Calu3 (cell line): ENCODE measurements at regions not wholly inside any gene's neighbourhood (a gene's known extent, or its start where the extent isn't known, plus 50 kb on each side); places are given as distances from the start of the nearest gene placed in this dataset.

Source experiments
- BruUV-seq: library from RNA; stranded (reverse); fragments of 400-500 nt; replicated peaks from 2 replicates; lab custom pipeline; 2021; lab: Mats Ljungman, UMichigan
- CTCF ChIA-PET: fragments of 300-600 bp; sonication (Branson Sonifier 250); formaldehyde crosslinking; loops from one replicate; lab custom pipeline; 2022; ENCODE audit warnings: antibody characterized with exemption; lab: Charles Lee
- DNase-seq: peaks from one replicate; pipeline ENCODE4 v3.0.0; 2022
- H3K27ac Mint-ChIP-seq: one replicate; pipeline ENCODE4 v1.8.0; 2022; ENCODE audit warnings: mixed read lengths; ENCODE audit not compliant: unreplicated experiment
- H3K27me3 Mint-ChIP-seq: one replicate; pipeline ENCODE4 v1.8.0; 2022; ENCODE audit warnings: mixed read lengths; ENCODE audit not compliant: unreplicated experiment
- H3K36me3 Mint-ChIP-seq: one replicate; pipeline ENCODE4 v1.8.0; 2022; ENCODE audit warnings: mild to moderate bottlenecking, moderate library complexity, mixed read lengths; ENCODE audit not compliant: insufficient read depth, unreplicated experiment
- H3K4me1 Mint-ChIP-seq: one replicate; pipeline ENCODE4 v1.8.0; 2022; ENCODE audit warnings: mild to moderate bottlenecking, low read depth, mixed read lengths; ENCODE audit not compliant: unreplicated experiment
- H3K4me3 Mint-ChIP-seq: one replicate; pipeline ENCODE4 v1.8.0; 2022; ENCODE audit warnings: mild to moderate bottlenecking, low read depth, moderate library complexity, mixed read lengths; ENCODE audit not compliant: unreplicated experiment
- H3K9me3 Mint-ChIP-seq: one replicate; pipeline ENCODE4 v1.8.0; 2022; ENCODE audit warnings: low read depth, mixed read lengths; ENCODE audit not compliant: unreplicated experiment
- intact Hi-C: fragments of 100-400 bp; cut with micrococcal nuclease; formaldehyde crosslinking; loops from one replicate; pipeline ENCODE4 v1.10.0; 2022; ENCODE audit not compliant: unreplicated experiment
- TF ChIP-seq, protein P1 (sequence below): fragments of 200-600 bp; IDR thresholded peaks from one replicate; pipeline ENCODE4 v1.8.0; 2022; ENCODE audit warnings: antibody characterized with exemption; ENCODE audit not compliant: unreplicated experiment

DNA sequence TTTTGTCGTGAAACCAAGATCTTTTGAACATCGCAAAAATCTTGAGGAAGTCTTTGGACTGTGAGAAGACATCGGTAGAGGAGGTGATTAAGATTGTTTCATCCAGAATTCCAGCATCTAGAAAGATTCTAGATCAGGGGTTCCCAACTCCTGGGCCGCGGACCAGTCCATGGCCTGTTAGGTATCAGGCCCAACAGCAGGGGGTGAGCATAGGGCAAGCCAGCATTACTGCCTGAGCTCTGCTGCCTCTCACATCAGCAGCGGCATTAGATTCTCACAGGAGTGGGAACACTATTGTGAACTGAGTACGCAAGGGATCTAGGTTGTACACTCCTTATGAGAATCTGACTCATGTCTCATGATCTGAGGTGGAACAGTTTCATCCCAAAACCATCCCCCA, 600.6 kb upstream of the CDH11 start:
- intact Hi-C loops, result no loop called here
- DNase-seq, result no peak
- no peaks in the 10 kb centered on the region for H3K9me3 Mint-ChIP-seq
- TF ChIP-seq, protein P1, sequence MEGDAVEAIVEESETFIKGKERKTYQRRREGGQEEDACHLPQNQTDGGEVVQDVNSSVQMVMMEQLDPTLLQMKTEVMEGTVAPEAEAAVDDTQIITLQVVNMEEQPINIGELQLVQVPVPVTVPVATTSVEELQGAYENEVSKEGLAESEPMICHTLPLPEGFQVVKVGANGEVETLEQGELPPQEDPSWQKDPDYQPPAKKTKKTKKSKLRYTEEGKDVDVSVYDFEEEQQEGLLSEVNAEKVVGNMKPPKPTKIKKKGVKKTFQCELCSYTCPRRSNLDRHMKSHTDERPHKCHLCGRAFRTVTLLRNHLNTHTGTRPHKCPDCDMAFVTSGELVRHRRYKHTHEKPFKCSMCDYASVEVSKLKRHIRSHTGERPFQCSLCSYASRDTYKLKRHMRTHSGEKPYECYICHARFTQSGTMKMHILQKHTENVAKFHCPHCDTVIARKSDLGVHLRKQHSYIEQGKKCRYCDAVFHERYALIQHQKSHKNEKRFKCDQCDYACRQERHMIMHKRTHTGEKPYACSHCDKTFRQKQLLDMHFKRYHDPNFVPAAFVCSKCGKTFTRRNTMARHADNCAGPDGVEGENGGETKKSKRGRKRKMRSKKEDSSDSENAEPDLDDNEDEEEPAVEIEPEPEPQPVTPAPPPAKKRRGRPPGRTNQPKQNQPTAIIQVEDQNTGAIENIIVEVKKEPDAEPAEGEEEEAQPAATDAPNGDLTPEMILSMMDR, result no peak
- H3K4me1 Mint-ChIP-seq, result no peaks in the 10 kb centered on the region
- CTCF ChIA-PET, result no interaction called here
- H3K27ac Mint-ChIP-seq, result no peak overlapping the region
- no peaks in the 10 kb centered on the region for H3K27me3 Mint-ChIP-seq
- H3K36me3 Mint-ChIP-seq, result no peaks in the 10 kb centered on the region
- no peak overlapping the region for H3K4me3 Mint-ChIP-seq
- BruUV-seq, result no TSS peak

DNA sequence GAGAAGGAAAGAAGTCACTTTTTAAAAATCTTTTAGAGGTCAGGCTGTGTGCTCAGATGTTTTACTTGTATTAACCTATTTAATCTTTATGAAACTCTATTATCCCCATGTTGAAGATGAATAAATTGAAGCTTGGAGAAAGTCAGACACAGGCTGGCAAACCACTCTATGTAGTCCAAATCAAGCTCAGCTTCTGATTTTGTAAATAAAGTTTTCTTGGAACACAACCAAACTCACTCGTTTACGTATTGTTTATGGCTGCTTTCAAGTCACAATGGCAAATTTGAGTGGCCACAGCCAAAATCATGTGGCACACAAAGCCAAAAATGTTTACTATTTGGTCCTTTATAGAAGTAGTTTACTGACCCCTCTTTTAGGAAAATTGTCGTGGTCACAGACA, 596.0 kb upstream of the CDH11 start:
- Mint-ChIP-seq H3K4me1 (no peaks in the 10 kb centered on the region), H3K27me3 (peaks cover 13% of the 10 kb centered on the region), H3K4me3 (no peak overlapping the region), H3K9me3 (no peaks in the 10 kb centered on the region), H3K27ac (no peak overlapping the region), H3K36me3 (no peaks in the 10 kb centered on the region)
- CTCF ChIA-PET, result no interaction called here
- TF ChIP-seq, protein P1, result no peak
- intact Hi-C loops, result no loop called here
- DNase-seq, result no peak
- BruUV-seq, result no TSS peak

DNA sequence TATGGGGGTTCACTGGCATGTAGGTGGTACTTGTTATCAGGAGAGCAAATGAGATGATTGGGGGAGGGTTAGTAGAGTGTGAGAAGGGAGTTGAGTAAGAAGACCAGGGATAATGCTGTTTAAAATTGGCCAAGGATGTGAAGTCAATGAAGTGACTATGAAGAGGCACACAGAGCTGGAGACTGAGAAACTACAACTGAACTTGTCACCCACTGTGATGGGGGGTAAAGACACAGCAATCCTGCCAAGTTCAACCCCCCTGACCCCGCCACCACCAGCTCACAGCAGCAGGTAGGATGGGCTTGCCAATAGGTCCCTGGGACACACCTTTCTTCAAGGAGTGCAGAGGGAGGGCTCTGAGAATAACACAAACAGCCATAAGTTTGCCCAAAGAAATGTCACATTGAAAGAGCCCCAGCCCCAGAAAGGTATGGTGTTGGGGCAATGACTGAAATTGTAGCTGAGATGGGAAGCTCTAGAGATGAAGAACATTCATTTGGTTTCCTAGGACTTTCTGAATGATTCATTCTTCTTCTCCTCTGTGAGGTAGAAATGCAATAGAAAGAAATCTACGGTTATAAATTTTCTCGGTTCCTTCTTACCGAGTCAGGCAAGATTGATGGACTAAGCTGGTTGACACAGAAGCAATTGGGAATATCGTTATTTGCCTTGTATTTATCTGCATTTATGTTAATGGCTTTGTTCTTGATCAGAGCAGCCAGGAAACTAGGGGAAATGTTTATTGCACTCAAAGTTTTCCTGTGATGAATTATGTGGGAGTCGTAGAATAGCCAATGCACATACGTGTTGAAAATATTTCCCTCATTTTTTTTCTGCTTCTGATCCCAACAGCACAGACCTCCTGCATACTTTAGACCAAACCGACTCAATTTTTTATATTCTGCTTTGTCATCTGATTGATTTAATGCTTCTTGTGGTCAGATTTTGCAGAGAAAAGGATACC, 595.2 kb upstream of the CDH11 start:
- intact Hi-C loops, result no loop called here
- CTCF ChIA-PET, result no interaction called here
- TF ChIP-seq, protein P1, result no peak

DNA sequence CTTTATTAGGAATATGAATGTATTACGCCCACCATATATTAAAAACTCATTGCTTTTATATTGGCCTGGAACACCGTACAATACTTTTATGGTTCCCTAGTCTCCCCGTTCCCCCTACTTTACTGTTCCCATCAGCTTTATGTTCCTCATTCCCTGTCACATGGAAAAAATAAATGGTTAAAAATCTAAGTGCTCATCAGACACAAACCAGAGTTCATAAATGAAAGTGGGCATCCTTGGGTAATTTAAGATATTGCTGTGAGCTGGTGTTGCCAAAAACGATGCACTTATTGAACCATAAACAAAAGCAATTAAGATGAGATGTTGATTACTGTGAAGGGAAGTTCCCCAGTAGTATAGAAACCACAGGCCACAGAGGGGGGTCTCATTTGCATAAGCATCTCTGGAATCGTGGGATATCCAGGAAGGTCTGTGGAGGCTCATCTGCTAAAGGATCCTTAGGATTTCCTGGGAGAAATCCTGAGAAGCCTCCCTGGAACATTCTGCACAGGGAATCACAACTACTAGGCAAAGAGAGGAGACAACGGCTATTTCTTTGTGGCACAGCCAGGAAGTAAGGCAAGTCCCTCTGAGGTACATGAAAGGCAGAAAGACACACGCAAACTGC, 591.4 kb upstream of the CDH11 start:
- TF ChIP-seq, protein P1, result no peak
- no peak overlapping the region for H3K27ac Mint-ChIP-seq
- H3K9me3 Mint-ChIP-seq, result no peaks in the 10 kb centered on the region
- H3K27me3 Mint-ChIP-seq, result peaks cover 13% of the 10 kb centered on the region
- intact Hi-C loops, result no loop called here
- no peaks in the 10 kb centered on the region for H3K36me3 Mint-ChIP-seq
- H3K4me3 Mint-ChIP-seq, result no peak overlapping the region
- DNase-seq, result no peak
- BruUV-seq, result no TSS peak
- no peaks in the 10 kb centered on the region for H3K4me1 Mint-ChIP-seq
- CTCF ChIA-PET, result no interaction called here

More for the DNA sequence above, 595.2 kb upstream of the CDH11 start:
- no peak overlapping the region for H3K27ac Mint-ChIP-seq
- no peak for DNase-seq
- no TSS peak for BruUV-seq
- no peaks in the 10 kb centered on the region for H3K4me1 Mint-ChIP-seq
- no peak overlapping the region for H3K4me3 Mint-ChIP-seq
- peaks cover 13% of the 10 kb centered on the region for H3K27me3 Mint-ChIP-seq
- no peaks in the 10 kb centered on the region for H3K9me3 Mint-ChIP-seq
- no peaks in the 10 kb centered on the region for H3K36me3 Mint-ChIP-seq
